ENCODE measurements at regions not wholly inside any gene's neighbourhood (a gene's known extent, or its start where the extent isn't known, plus 50 kb on each side); places are given as distances from the start of the nearest gene placed in this dataset.

GRCh38 chr2:16214861-16215260, 274.5 kb downstream of the MYCN start:
- DNase-seq (ENCODE audit: low read depth) (no peak), FAIRE-seq (no peak)
- no peaks in the 10 kb centered on the region for H3K27me3 ChIP-seq (ENCODE audit: control insufficient read depth, insufficient read depth, low read length)
- no peak overlapping the region for H3K4me3 ChIP-seq (ENCODE audit: low read depth, low read length)
- no peak for TF ChIP-seq CTCF (IDR thresholded peaks at IDR 0.05; ENCODE audit: insufficient read depth, low read length, severe bottlenecking)
- H3K36me3 ChIP-seq (ENCODE audit: control insufficient read depth, insufficient read depth, low read length), result no peaks in the 10 kb centered on the region

- no peak for FAIRE-seq
- Histone ChIP-seq H3K4me3 (ENCODE audit: low read depth, low read length) (no peak overlapping the region), H3K27me3 (ENCODE audit: control insufficient read depth, insufficient read depth, low read length) (no peaks in the 10 kb centered on the region), H3K36me3 (ENCODE audit: control insufficient read depth, insufficient read depth, low read length) (no peaks in the 10 kb centered on the region)
- DNase-seq (ENCODE audit: low read depth), result no peak
- no peak for TF ChIP-seq CTCF (IDR thresholded peaks at IDR 0.05; ENCODE audit: insufficient read depth, low read length, severe bottlenecking)
Measured at GRCh38 chr2:16214391-16214790, 274.0 kb downstream of the MYCN start.

GRCh38 chr2:16212321-16212720, 272.0 kb downstream of the MYCN start:
- Histone ChIP-seq H3K4me3 (ENCODE audit: low read depth, low read length) (no peak overlapping the region), H3K27me3 (ENCODE audit: control insufficient read depth, insufficient read depth, low read length) (no peaks in the 10 kb centered on the region), H3K36me3 (ENCODE audit: control insufficient read depth, insufficient read depth, low read length) (no peaks in the 10 kb centered on the region)
- TF ChIP-seq CTCF (IDR thresholded peaks at IDR 0.05; ENCODE audit: insufficient read depth, low read length, severe bottlenecking), result no peak
- DNase-seq (ENCODE audit: low read depth), result no peak
- FAIRE-seq, result no peak

- Histone ChIP-seq H3K36me3 (ENCODE audit: control insufficient read depth, insufficient read depth, low read length) (no peaks in the 10 kb centered on the region), H3K27me3 (ENCODE audit: control insufficient read depth, insufficient read depth, low read length) (no peaks in the 10 kb centered on the region), H3K4me3 (ENCODE audit: low read depth, low read length) (no peak overlapping the region)
- FAIRE-seq, result no peak
- DNase-seq (ENCODE audit: low read depth), result no peak
- TF ChIP-seq CTCF (IDR thresholded peaks at IDR 0.05; ENCODE audit: insufficient read depth, low read length, severe bottlenecking), result no peak
Measured at GRCh38 chr2:16211341-16211740, 271.0 kb downstream of the MYCN start.

GRCh38 chr2:16210841-16211240, 270.5 kb downstream of the MYCN start:
- Histone ChIP-seq H3K4me3 (ENCODE audit: low read depth, low read length) (no peak overlapping the region), H3K36me3 (ENCODE audit: control insufficient read depth, insufficient read depth, low read length) (no peaks in the 10 kb centered on the region), H3K27me3 (ENCODE audit: control insufficient read depth, insufficient read depth, low read length) (no peaks in the 10 kb centered on the region)
- TF ChIP-seq CTCF (IDR thresholded peaks at IDR 0.05; ENCODE audit: insufficient read depth, low read length, severe bottlenecking), result no peak
- no peak for DNase-seq (ENCODE audit: low read depth)
- no peak for FAIRE-seq

GRCh38 chr2:16209799-16210198, 269.4 kb downstream of the MYCN start:
- DNase-seq (ENCODE audit: low read depth) (no peak), FAIRE-seq (peak; percentile 32)
- Histone ChIP-seq H3K36me3 (ENCODE audit: control insufficient read depth, insufficient read depth, low read length) (no peaks in the 10 kb centered on the region), H3K27me3 (ENCODE audit: control insufficient read depth, insufficient read depth, low read length) (no peaks in the 10 kb centered on the region), H3K4me3 (ENCODE audit: low read depth, low read length) (no peak overlapping the region)
- no peak for TF ChIP-seq CTCF (IDR thresholded peaks at IDR 0.05; ENCODE audit: insufficient read depth, low read length, severe bottlenecking)
